MM.1S (cell line): ENCODE measurements at regions not wholly inside any gene's neighbourhood (a gene's known extent, or its start where the extent isn't known, plus 50 kb on each side); places are given as distances from the start of the nearest gene placed in this dataset.

Experiments used
- DNase-seq: peaks from one replicate; pipeline ENCODE4 v3.0.0-alpha.2; 2015
- H2AFZ ChIP-seq: fragments of 300-600 bp; sonication (generic); 2 replicates; pipeline ENCODE4 v1.6.0; 2016; ENCODE audit warnings: antibody characterized with exemption, low read length
- H3F3A ChIP-seq: fragments of 300-600 bp; sonication (generic); 2 replicates; pipeline ENCODE4 v1.6.1; 2016; ENCODE audit warnings: mild to moderate bottlenecking, antibody characterized with exemption, low read length, moderate library complexity, mixed read lengths; ENCODE audit not compliant: insufficient read depth
- H3K27ac ChIP-seq: fragments of 300-600 bp; sonication (generic); 2 replicates; pipeline ENCODE4 v1.5.1; 2016; ENCODE audit warnings: mild to moderate bottlenecking, low read length
- H3K27me3 ChIP-seq: fragments of 300-600 bp; sonication (generic); replicated peaks from 2 replicates; pipeline ENCODE4 v1.6.0; 2016; ENCODE audit warnings: low read length; ENCODE audit not compliant: insufficient read depth
- H3K36me3 ChIP-seq: fragments of 300-600 bp; sonication (generic); replicated peaks from 2 replicates; pipeline ENCODE4 v1.6.1; 2016; ENCODE audit warnings: mild to moderate bottlenecking, low read length, mixed read lengths; ENCODE audit not compliant: insufficient read depth
- H3K4me1 ChIP-seq: fragments of 300-600 bp; sonication (generic); 2 replicates; pipeline ENCODE4 v1.6.1; 2016; ENCODE audit warnings: low read length, mixed read lengths
- H3K4me2 ChIP-seq: fragments of 300-600 bp; sonication (generic); 2 replicates; pipeline ENCODE4 v1.6.0; 2016; ENCODE audit warnings: low read depth, low read length
- H3K4me3 ChIP-seq: fragments of 300-600 bp; sonication (generic); 2 replicates; pipeline ENCODE4 v1.5.1; 2016; ENCODE audit warnings: low read length, mixed read lengths
- H3K79me2 ChIP-seq: fragments of 300-600 bp; sonication (generic); 2 replicates; pipeline ENCODE4 v1.6.1; 2016; ENCODE audit warnings: mixed run types, low read length, mixed read lengths
- H3K9ac ChIP-seq: fragments of 300-600 bp; sonication (generic); 2 replicates; pipeline ENCODE4 v1.6.1; 2016; ENCODE audit warnings: low read length, mixed read lengths
- H3K9me2 ChIP-seq: fragments of 300-600 bp; sonication (generic); replicated peaks from 2 replicates; pipeline ENCODE4 v1.6.1; 2016; ENCODE audit warnings: mild to moderate bottlenecking, low read length, mixed read lengths; ENCODE audit not compliant: insufficient read depth
- H3K9me3 ChIP-seq: fragments of 300-600 bp; sonication (generic); replicated peaks from 2 replicates; pipeline ENCODE4 v1.6.1; 2016; ENCODE audit warnings: mild to moderate bottlenecking, low read length, mixed read lengths; ENCODE audit not compliant: insufficient read depth
- H4K20me1 ChIP-seq: fragments of 300-600 bp; sonication (generic); 2 replicates; pipeline ENCODE4 v1.6.1; 2016; ENCODE audit warnings: mild to moderate bottlenecking, low read length, moderate library complexity, mixed read lengths; ENCODE audit not compliant: insufficient read depth
- CTCF ChIP-seq: fragments of 300-600 bp; sonication (generic); IDR thresholded peaks from 2 replicates; pipeline ENCODE4 v1.5.1; 2016; ENCODE audit warnings: antibody characterized with exemption, low read length, mixed read lengths
- EZH2 ChIP-seq: fragments of 300-600 bp; sonication (generic); optimal IDR thresholded peaks from 2 replicates; pipeline ENCODE3; 2017; ENCODE audit warnings: low read depth, mild to moderate bottlenecking, antibody characterized with exemption, low read length, mixed read lengths
- EZH2phosphoT487 ChIP-seq: fragments of 300-600 bp; sonication (generic); IDR thresholded peaks from 2 replicates; pipeline ENCODE4 v1.6.1; 2018; ENCODE audit warnings: antibody characterized with exemption, low read length

- Histone ChIP-seq H3K4me2 (no peak overlapping the region), H3K9me3 (no peaks in the 10 kb centered on the region), H3K4me3 (no peak overlapping the region), H3K27ac (no peak overlapping the region), H3K9ac (no peak overlapping the region), H3K27me3 (peaks cover 8% of the 10 kb centered on the region; the same call in 1 of the 2 replicates), H3K4me1 (no peaks in the 10 kb centered on the region), H3K79me2 (no peaks in the 10 kb centered on the region), H3F3A (no peaks in the 10 kb centered on the region), H4K20me1 (no peaks in the 10 kb centered on the region), H3K9me2 (no peaks in the 10 kb centered on the region), H3K36me3 (no peaks in the 10 kb centered on the region), H2AFZ (no peak overlapping the region)
- TF ChIP-seq EZH2: no peak
- TF ChIP-seq CTCF: no peak
- TF ChIP-seq EZH2phosphoT487: no peak
- no peak for DNase-seq
Observed at GRCh38 chr14:104358528-104359300, 220.3 kb downstream of the KIF26A start.

DNA sequence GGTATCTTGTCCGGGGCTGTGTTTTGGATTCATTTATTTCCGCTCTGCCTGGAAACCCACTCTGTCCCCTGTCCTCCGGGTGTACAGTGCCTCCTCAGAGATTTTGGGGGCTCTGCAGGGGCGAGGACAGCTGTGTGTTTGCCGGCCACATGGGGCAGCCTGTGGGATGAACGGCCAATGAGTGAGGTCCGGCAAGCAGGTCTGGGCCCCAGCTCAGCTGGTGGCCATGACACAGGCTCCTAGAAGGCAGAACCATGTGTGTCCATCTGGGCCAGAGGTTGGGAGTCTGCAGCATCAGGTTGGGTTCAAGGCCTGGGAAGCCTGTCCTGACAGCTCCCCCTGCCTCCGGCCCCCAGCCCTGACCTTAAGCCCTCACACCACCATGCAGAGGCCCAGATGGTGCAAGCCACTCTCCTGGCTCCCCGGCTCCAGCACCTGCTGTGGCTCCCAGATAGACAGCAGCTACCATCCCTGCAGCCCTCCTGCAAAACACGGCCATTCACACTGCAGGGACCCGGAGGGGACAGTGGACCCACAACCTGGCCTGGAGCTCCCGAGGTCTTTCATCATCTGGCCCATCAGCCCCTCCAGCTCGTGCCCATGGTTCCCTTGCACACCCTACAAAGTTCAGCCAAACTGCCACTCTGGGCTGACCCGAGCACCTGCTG lies 220.1 kb upstream of the C14orf180 start:
- Histone ChIP-seq H3K9ac (no peak overlapping the region), H3F3A (no peaks in the 10 kb centered on the region), H3K27ac (no peak overlapping the region), H3K79me2 (no peaks in the 10 kb centered on the region), H3K4me2 (no peak overlapping the region), H3K9me3 (no peaks in the 10 kb centered on the region), H3K4me3 (no peak overlapping the region), H3K27me3 (peaks cover 8% of the 10 kb centered on the region; the same call in 1 of the 2 replicates), H3K4me1 (no peaks in the 10 kb centered on the region), H3K36me3 (no peaks in the 10 kb centered on the region), H2AFZ (no peak overlapping the region), H4K20me1 (no peaks in the 10 kb centered on the region), H3K9me2 (no peaks in the 10 kb centered on the region)
- no peak for TF ChIP-seq EZH2phosphoT487
- TF ChIP-seq EZH2: no peak
- no peak for TF ChIP-seq CTCF
- DNase-seq: no peak

GRCh38 chr14:104359969-104360442 lies 219.6 kb upstream of the C14orf180 start:
- Histone ChIP-seq H3K4me1 (no peaks in the 10 kb centered on the region), H3K27ac (no peak overlapping the region), H3F3A (no peaks in the 10 kb centered on the region), H3K4me2 (no peak overlapping the region), H3K9me2 (no peaks in the 10 kb centered on the region), H2AFZ (no peak overlapping the region), H3K36me3 (no peaks in the 10 kb centered on the region), H3K27me3 (peaks cover 13% of the 10 kb centered on the region), H4K20me1 (no peaks in the 10 kb centered on the region), H3K4me3 (no peak overlapping the region), H3K9me3 (no peaks in the 10 kb centered on the region), H3K79me2 (no peaks in the 10 kb centered on the region), H3K9ac (no peak overlapping the region)
- no peak for TF ChIP-seq EZH2
- TF ChIP-seq CTCF: no peak
- no peak for TF ChIP-seq EZH2phosphoT487
- no peak for DNase-seq
